Astrocyte of the spinal cord (primary cell): ENCODE measurements at regions not wholly inside any gene's neighbourhood (a gene's known extent, or its start where the extent isn't known, plus 50 kb on each side); places are given as distances from the start of the nearest gene placed in this dataset.

ENCODE experiments used
- DNase-seq: peaks from one replicate; pipeline ENCODE4 v3.0.0; 2011; ENCODE audit warnings: low read depth, low spot score
- H3K4me3 ChIP-seq: 2 replicates; pipeline ENCODE4 v1.5.1; 2011; ENCODE audit warnings: low read depth, mild to moderate bottlenecking, low read length, moderate library complexity
- in situ Hi-C: cut with HindIII; loops from 2 replicates; pipeline ENCODE4 v1.10.0; 2017; ENCODE audit warnings: low sequenced_read_pairs
- TF ChIP-seq, protein P1 (sequence below): IDR thresholded peaks from 2 replicates; pipeline ENCODE4 v1.5.1; 2012; ENCODE audit warnings: low read depth, mild to moderate bottlenecking, low read length, inconsistent platforms

DNA sequence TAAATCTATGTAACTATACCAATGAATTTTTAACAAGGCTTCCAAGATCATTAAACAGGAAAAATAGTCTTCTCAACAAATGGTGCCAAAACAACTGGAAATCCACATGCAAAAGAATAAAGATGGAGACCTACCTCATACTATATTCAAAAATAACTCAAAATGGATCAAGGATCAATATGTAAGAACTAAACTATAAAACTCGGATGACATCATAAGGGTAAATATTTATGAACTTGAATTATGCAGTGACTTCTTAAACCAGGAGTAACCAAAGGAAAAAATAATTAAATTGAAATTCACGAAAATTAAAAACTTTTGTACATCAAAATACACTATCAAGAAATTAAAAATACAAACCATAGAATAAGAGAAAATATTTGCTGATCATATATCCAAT is 728.7 kb upstream of the GHITM start:
- in situ Hi-C loops, result no loop called here
- TF ChIP-seq, protein P1, sequence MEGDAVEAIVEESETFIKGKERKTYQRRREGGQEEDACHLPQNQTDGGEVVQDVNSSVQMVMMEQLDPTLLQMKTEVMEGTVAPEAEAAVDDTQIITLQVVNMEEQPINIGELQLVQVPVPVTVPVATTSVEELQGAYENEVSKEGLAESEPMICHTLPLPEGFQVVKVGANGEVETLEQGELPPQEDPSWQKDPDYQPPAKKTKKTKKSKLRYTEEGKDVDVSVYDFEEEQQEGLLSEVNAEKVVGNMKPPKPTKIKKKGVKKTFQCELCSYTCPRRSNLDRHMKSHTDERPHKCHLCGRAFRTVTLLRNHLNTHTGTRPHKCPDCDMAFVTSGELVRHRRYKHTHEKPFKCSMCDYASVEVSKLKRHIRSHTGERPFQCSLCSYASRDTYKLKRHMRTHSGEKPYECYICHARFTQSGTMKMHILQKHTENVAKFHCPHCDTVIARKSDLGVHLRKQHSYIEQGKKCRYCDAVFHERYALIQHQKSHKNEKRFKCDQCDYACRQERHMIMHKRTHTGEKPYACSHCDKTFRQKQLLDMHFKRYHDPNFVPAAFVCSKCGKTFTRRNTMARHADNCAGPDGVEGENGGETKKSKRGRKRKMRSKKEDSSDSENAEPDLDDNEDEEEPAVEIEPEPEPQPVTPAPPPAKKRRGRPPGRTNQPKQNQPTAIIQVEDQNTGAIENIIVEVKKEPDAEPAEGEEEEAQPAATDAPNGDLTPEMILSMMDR, result no peak

DNA sequence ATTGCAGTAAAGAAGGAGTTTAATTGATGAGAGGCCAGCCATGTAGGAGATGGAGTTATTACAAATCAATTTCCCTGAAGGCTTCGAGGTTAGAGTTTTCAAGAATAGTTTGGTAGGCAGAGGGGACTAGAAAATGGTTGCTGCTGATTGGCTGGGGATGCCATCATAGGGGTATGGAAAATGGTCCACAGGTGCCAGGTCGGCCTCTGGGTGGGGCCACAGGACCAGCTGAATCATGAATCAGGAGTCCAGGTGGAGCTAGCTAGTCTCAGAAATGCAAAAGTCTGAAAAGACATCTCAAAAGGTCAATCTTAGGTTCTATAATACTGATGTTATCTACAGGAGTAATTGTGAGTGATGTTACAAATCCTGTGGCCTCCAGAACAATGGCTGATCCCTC is 714.0 kb upstream of the GHITM start:
- TF ChIP-seq, protein P1, result no peak
- no peak for DNase-seq
- H3K4me3 ChIP-seq, result no peak overlapping the region
- in situ Hi-C loops, result no loop called here

More for the DNA sequence above, 728.7 kb upstream of the GHITM start:
- DNase-seq, result no peak
- no peak overlapping the region for H3K4me3 ChIP-seq

DNA sequence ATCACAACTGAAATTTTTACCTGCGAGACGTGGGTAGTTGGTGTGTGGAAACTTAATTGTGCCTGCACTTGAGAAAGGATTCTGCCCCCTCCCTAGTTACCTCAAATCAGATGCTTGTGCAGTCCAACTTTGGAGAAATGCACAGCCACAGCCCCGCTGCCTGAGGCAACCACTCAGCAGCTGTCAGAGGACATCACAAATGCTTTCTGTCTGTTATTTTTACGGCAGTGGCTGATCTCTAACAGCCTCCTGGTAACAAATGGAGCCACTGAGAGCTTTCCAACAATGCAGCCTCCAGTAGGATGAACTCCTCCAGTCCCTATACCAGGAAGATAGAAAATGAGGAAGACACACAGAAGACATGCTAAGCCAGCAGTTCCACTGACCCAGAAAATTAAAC is 712.2 kb upstream of the GHITM start:
- TF ChIP-seq, protein P1, result no peak
- DNase-seq, result no peak
- H3K4me3 ChIP-seq, result no peak overlapping the region
- in situ Hi-C loops, result no loop called here

DNA sequence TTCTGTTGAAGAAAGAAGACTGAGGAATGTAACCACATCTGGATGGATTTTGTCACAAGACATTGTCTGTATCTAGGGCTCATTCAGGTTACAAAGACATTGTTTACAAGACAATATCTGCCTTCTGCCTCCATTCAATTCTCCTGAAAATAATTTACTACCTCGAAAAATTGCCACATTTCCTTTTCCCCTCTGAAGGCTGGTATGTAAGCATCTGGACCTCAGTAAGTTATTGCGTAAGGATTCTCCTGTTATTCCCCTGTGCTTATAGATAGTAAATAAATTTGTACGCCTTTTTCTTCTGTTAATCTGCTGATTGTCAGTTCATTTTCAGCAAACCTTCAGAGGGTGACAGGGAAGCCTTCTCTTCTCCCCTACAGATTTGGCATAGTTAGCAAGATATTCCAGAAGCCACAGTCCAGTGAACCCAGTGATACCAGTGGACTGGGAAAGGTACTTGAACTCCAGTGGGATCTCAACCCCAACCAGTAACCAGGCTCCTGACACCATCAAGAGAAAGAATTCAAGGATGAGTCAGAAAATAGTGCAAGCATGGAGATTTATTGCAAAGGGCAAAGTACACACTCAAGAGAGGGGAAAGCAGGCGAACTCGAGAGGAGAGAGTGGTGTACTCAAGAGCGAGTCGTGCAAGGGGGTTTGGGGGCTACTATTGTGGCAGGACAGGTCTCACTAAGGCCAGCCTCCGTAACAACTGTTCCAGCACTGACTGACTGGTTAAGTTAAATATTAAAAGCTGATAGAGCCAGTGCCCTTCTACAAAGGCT is 706.9 kb upstream of the GHITM start:
- TF ChIP-seq, protein P1, result no peak
- in situ Hi-C loops, result no loop called here
- DNase-seq, result no peak
- no peak overlapping the region for H3K4me3 ChIP-seq

DNA sequence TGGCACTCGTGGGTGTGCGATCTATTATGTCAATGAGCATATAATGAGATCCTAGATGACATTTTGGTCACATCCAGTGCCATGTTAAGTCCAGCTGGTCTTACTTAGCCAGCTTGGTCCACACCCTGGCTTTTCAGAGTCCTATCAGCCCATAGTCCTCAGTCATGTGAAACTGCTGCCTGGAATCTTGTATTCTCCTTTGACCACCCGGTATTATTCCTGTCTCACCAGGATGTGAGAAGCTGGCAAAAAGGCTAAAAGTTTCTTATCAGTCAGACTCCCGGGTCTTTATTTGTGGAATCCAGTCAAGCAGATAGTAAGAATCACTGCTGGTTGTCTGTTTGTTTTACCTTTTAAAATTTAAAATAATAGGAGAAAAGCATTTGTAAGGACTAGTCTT is 705.6 kb upstream of the GHITM start:
- in situ Hi-C loops, result no loop called here
- TF ChIP-seq, protein P1, result no peak
- no peak overlapping the region for H3K4me3 ChIP-seq
- no peak for DNase-seq

DNA sequence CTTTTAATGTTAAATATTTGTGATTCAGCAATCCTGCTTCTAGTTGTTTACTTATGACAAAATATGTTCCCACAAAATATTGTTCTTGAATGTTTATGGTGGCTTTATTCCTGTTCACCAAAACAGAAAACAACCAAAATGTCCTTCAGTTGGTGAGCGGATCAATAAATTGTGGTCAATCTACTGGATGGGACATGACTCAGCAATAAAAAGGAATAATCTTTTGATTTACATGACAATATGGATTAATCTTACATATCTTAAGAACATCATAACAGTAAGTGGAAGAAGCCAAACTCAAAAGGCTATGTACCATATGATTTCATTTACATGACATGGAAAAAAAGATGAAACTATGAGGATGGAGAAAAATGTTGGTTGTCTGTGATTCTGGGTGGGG is 691.3 kb upstream of the GHITM start:
- DNase-seq, result no peak
- in situ Hi-C loops, result no loop called here
- TF ChIP-seq, protein P1, result no peak
- H3K4me3 ChIP-seq, result no peak overlapping the region
